Thyroid gland (tissue), 4 donors: ENCODE measurements at regions not wholly inside any gene's neighbourhood (a gene's known extent, or its start where the extent isn't known, plus 50 kb on each side); places are given as distances from the start of the nearest gene placed in this dataset.

Source experiments
- DNase-seq, 2 donors: peaks; one replicate each; pipeline ENCODE4 v3.0.0-alpha.2; 2019
- H3K27ac ChIP-seq, 3 donors: fragments of 200-600 bp; sonication (generic); 1 replicate in 2 of 3; 2 replicates in 1 of 3; pipeline ENCODE4 v1.5.1; 2016 to 2019; ENCODE audit warnings: mild to moderate bottlenecking in 1 of 3, moderate library complexity in 1 of 3
- H3K27me3 ChIP-seq: fragments of 200-600 bp; sonication (generic); one replicate; pipeline ENCODE4 v1.5.1; 2019
- H3K36me3 ChIP-seq, 2 donors: fragments of 200-600 bp; sonication (generic); one replicate each; pipeline ENCODE4 v1.5.1; 2016 to 2019
- H3K4me1 ChIP-seq, 2 donors: fragments of 200-600 bp; sonication (generic); one replicate each; pipeline ENCODE4 v1.5.1; 2017 to 2019
- H3K4me3 ChIP-seq, 3 donors: fragments of 200-600 bp; sonication (generic); replicated peaks in 1 of 3; 1 replicate in 2 of 3; 2 replicates in 1 of 3; pipeline ENCODE4 v1.5.1; 2016; ENCODE audit warnings: mild to moderate bottlenecking in 1 of 3
- H3K9me3 ChIP-seq: fragments of 200-600 bp; sonication (generic); one replicate; pipeline ENCODE4 v1.5.1; 2017
- POLR2A ChIP-seq, 2 donors: fragments of 450-650 bp; IDR thresholded peaks; one replicate each; pipeline ENCODE4 v1.6.1; 2017; ENCODE audit warnings: antibody characterized with exemption in 2 of 2, mild to moderate bottlenecking in 2 of 2, moderate library complexity in 1 of 2
- WGBS, 2 donors: methylation state at CpG; one replicate each; pipeline ENCODE4 v1.1.5; 2017; 5-methylcytosine and 5-hydroxymethylcytosine counted together
- intact Hi-C: fragments of 100-400 bp; cut with DNase I; formaldehyde crosslinking; loops from one replicate; pipeline ENCODE4 v1.15.1; 2023
- TF ChIP-seq, protein P1 (sequence below), 6 experiments: fragments of 200-600 bp in 3 of 6; fragments of 450-650 bp in 3 of 6; sonication (generic) in 3 of 6; IDR thresholded peaks; one replicate each; pipeline ENCODE4 v1.5.1; 2016 to 2019; ENCODE audit warnings: antibody characterized with exemption in 6 of 6, mild to moderate bottlenecking in 2 of 6, inconsistent platforms in 1 of 6, moderate library complexity in 1 of 6

DNA sequence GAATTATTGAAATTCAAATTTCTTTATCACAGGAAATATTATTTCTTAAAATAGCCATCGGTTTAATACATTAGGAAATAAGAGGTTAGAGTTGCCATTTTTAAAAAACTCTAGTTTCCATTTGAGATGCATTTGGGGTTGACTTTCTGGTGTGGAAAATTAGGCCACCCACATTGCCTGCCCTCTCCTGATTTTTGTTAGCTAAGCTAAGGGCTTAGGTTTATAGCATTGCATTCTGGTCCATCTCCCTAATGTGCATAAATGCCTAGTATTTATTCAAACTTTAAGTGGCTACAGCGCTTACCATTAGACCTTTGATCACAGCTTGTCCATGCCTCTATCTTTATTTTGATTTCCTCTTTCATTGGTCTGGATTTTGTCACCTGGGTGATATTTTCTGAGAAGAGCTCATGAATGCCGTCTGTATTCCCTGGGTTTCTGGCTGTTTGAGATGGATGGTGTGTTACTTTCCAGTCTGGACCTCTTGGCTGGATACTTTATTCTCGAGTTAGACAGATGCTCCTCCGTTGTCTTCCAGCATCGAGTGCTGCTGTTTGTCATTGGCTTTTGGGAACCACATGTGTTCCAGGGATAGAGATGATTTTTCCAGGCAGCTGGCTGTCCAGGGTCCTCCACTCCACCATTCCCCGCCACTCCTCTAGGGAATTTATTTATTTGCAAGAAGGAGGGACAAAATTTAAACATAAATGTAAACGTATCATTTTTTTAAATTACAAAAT, 120.3 kb downstream of the KATNIP start:
- H3K4me1 ChIP-seq, result no peaks in the 10 kb centered on the region
- TF ChIP-seq, protein P1, sequence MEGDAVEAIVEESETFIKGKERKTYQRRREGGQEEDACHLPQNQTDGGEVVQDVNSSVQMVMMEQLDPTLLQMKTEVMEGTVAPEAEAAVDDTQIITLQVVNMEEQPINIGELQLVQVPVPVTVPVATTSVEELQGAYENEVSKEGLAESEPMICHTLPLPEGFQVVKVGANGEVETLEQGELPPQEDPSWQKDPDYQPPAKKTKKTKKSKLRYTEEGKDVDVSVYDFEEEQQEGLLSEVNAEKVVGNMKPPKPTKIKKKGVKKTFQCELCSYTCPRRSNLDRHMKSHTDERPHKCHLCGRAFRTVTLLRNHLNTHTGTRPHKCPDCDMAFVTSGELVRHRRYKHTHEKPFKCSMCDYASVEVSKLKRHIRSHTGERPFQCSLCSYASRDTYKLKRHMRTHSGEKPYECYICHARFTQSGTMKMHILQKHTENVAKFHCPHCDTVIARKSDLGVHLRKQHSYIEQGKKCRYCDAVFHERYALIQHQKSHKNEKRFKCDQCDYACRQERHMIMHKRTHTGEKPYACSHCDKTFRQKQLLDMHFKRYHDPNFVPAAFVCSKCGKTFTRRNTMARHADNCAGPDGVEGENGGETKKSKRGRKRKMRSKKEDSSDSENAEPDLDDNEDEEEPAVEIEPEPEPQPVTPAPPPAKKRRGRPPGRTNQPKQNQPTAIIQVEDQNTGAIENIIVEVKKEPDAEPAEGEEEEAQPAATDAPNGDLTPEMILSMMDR (IDR thresholded peaks at IDR 0.05), result no peak
- no peak for TF ChIP-seq POLR2A (IDR thresholded peaks at IDR 0.05)
- no peaks in the 10 kb centered on the region for H3K9me3 ChIP-seq
- intact Hi-C loops, result no loop called here
- no peak for DNase-seq
- H3K27ac ChIP-seq, result no peak overlapping the region
- no peak overlapping the region for H3K4me3 ChIP-seq
- H3K27me3 ChIP-seq, result no peaks in the 10 kb centered on the region
- WGBS, 2 donors, result 79 to 91% methylated on average over 8 of the region's 8 CpGs
- H3K36me3 ChIP-seq, result no peaks in the 10 kb centered on the region

DNA sequence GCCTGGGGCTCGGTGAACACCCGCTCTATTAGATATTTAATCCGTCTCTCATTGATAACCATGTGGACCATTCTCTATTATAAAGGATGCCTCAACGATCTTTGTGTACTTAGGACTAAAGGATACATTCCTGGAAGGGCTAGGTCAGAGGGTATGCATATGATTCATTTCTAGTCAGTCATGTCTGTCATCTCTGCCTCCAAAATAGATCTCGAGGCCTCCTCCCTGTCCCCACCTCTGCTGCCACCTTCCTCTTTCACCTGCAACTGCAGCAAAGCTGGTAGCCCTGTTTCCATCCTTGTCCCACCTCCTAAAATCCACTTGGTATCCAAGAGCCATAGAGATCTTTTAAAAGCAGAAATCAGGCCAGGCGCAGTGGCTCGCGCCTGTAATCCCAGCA, 121.5 kb downstream of the KATNIP start:
- intact Hi-C loops, result no loop called here
- no peak overlapping the region for H3K27ac ChIP-seq
- no peak for TF ChIP-seq POLR2A (IDR thresholded peaks at IDR 0.05)
- TF ChIP-seq, protein P1 (IDR thresholded peaks at IDR 0.05), result no peak
- H3K27me3 ChIP-seq, result no peaks in the 10 kb centered on the region
- H3K4me1 ChIP-seq, result no peaks in the 10 kb centered on the region
- H3K9me3 ChIP-seq, result no peaks in the 10 kb centered on the region
- no peaks in the 10 kb centered on the region for H3K36me3 ChIP-seq
- WGBS, 2 donors, result 92 to 93% methylated on average over 8 of the region's 8 CpGs
- DNase-seq, result no peak
- no peak overlapping the region for H3K4me3 ChIP-seq

GRCh38 chr16:27676839-27677238, 126.9 kb downstream of the KATNIP start:
- TF ChIP-seq, protein P1 (IDR thresholded peaks at IDR 0.05), result no peak
- TF ChIP-seq POLR2A (IDR thresholded peaks at IDR 0.05), result no peak
- Histone ChIP-seq H3K9me3 (no peaks in the 10 kb centered on the region), H3K36me3 (peaks cover 19 to 20% of the 10 kb centered on the region in 2 donors), H3K4me1 (no peaks in the 10 kb centered on the region), H3K27ac (no peak overlapping the region), H3K27me3 (no peaks in the 10 kb centered on the region), H3K4me3 (no peak overlapping the region)
- WGBS, 2 donors, result 89 to 91% methylated on average over 4 of the region's 4 CpGs
- no peak for DNase-seq
- intact Hi-C loops, result no loop called here

GRCh38 chr16:27677263-27677662, 127.3 kb downstream of the KATNIP start:
- intact Hi-C loops, result no loop called here
- H3K36me3 ChIP-seq, result peaks cover 21 to 23% of the 10 kb centered on the region in 2 donors
- no peaks in the 10 kb centered on the region for H3K9me3 ChIP-seq
- H3K4me1 ChIP-seq, result no peaks in the 10 kb centered on the region
- H3K27me3 ChIP-seq, result no peaks in the 10 kb centered on the region
- no peak overlapping the region for H3K4me3 ChIP-seq
- WGBS, 2 donors, result 89 to 92% methylated on average over 3 of the region's 3 CpGs
- no peak overlapping the region for H3K27ac ChIP-seq
- DNase-seq, result no peak
- TF ChIP-seq POLR2A (IDR thresholded peaks at IDR 0.05), result no peak
- TF ChIP-seq, protein P1 (IDR thresholded peaks at IDR 0.05), result no peak

- H3K27me3 ChIP-seq, result no peaks in the 10 kb centered on the region
- no peaks in the 10 kb centered on the region for H3K4me1 ChIP-seq
- H3K9me3 ChIP-seq, result no peaks in the 10 kb centered on the region
- no peak overlapping the region for H3K4me3 ChIP-seq
- 91 to 95% methylated on average over 3 of the region's 3 CpGs for WGBS, 2 donors
- H3K36me3 ChIP-seq, result peaks cover 21 to 28% of the 10 kb centered on the region in 2 donors
- no peak for DNase-seq
- TF ChIP-seq, protein P1 (IDR thresholded peaks at IDR 0.05), result no peak
- no peak for TF ChIP-seq POLR2A (IDR thresholded peaks at IDR 0.05)
- H3K27ac ChIP-seq, result no peak overlapping the region
- intact Hi-C loops, result no loop called here
Observed at GRCh38 chr16:27678955-27679354, 129.0 kb downstream of the KATNIP start.
